Brain microvascular endothelial cell (primary cell): ENCODE measurements at regions not wholly inside any gene's neighbourhood (a gene's known extent, or its start where the extent isn't known, plus 50 kb on each side); places are given as distances from the start of the nearest gene placed in this dataset.

Experiments
- DNase-seq: peaks from one replicate; pipeline ENCODE4 v3.0.0-alpha.2; 2020
- H3K27ac ChIP-seq: fragments of 250-450 bp; sonication (Bioruptor Pico); 2 replicates; pipeline ENCODE4 v1.5.1; 2020; ENCODE audit warnings: mild to moderate bottlenecking, moderate library complexity
- H3K27me3 ChIP-seq: fragments of 250-450 bp; sonication (Bioruptor Pico); replicated peaks from 2 replicates; pipeline ENCODE4 v1.5.1; 2020; ENCODE audit warnings: mild to moderate bottlenecking
- H3K36me3 ChIP-seq: fragments of 250-450 bp; sonication (Bioruptor Pico); replicated peaks from 2 replicates; pipeline ENCODE4 v1.5.1; 2020; ENCODE audit warnings: mild to moderate bottlenecking
- H3K4me3 ChIP-seq: 2 replicates; pipeline ENCODE4 v1.5.1; 2011; ENCODE audit warnings: low read depth, mild to moderate bottlenecking, control low read depth, low read length, moderate library complexity
- in situ Hi-C: cut with HindIII; loops from 2 replicates; pipeline ENCODE4 v1.10.0; 2017; ENCODE audit warnings: low sequenced_read_pairs, low pct_ligation_motif_present
- TF ChIP-seq, protein P1 (sequence below): IDR thresholded peaks from 2 replicates; pipeline ENCODE4 v1.5.1; 2011; ENCODE audit warnings: low read depth, mild to moderate bottlenecking, moderate library complexity, low read length, control low read depth, inconsistent platforms; ENCODE audit errors: missing control alignments

GRCh38 chr4:31104577-31104976 lies 384.4 kb downstream of the PCDH7 start:
- DNase-seq: no peak
- Histone ChIP-seq H3K4me3 (no peak overlapping the region), H3K27ac (no peak overlapping the region), H3K27me3 (no peaks in the 10 kb centered on the region), H3K36me3 (no peaks in the 10 kb centered on the region)
- TF ChIP-seq, protein P1, sequence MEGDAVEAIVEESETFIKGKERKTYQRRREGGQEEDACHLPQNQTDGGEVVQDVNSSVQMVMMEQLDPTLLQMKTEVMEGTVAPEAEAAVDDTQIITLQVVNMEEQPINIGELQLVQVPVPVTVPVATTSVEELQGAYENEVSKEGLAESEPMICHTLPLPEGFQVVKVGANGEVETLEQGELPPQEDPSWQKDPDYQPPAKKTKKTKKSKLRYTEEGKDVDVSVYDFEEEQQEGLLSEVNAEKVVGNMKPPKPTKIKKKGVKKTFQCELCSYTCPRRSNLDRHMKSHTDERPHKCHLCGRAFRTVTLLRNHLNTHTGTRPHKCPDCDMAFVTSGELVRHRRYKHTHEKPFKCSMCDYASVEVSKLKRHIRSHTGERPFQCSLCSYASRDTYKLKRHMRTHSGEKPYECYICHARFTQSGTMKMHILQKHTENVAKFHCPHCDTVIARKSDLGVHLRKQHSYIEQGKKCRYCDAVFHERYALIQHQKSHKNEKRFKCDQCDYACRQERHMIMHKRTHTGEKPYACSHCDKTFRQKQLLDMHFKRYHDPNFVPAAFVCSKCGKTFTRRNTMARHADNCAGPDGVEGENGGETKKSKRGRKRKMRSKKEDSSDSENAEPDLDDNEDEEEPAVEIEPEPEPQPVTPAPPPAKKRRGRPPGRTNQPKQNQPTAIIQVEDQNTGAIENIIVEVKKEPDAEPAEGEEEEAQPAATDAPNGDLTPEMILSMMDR: no peak
- in situ Hi-C loops: no loop called here

GRCh38 chr4:31106419-31106818 lies 386.2 kb downstream of the PCDH7 start:
- no peaks in the 10 kb centered on the region for H3K36me3 ChIP-seq
- no peak overlapping the region for H3K27ac ChIP-seq
- DNase-seq: no peak
- H3K27me3 ChIP-seq: no peaks in the 10 kb centered on the region
- in situ Hi-C loops: no loop called here
- H3K4me3 ChIP-seq: no peak overlapping the region
- TF ChIP-seq, protein P1: no peak

DNA sequence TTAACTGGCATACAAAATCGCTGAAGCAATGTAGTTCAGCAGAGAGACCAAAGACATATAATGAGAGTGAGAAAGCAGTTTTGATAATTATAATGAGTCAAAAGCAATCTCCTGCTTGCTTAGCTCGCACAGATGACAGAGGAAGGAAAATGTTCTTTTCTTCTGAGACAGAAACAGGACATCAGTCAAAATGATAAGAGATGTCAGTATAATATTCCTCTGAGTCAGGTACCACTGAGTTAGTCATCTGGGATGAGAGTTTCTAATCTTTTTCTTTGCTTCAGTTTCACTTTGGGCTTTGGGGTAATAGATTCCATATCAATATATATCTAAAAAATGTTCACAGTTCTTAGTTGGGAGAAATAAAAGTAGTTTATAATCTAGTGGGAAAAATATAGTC lies 387.2 kb downstream of the PCDH7 start:
- TF ChIP-seq, protein P1: no peak
- H3K27ac ChIP-seq: no peak overlapping the region
- no peaks in the 10 kb centered on the region for H3K27me3 ChIP-seq
- no peaks in the 10 kb centered on the region for H3K36me3 ChIP-seq
- in situ Hi-C loops: no loop called here
- no peak for DNase-seq
- H3K4me3 ChIP-seq: no peak overlapping the region

DNA sequence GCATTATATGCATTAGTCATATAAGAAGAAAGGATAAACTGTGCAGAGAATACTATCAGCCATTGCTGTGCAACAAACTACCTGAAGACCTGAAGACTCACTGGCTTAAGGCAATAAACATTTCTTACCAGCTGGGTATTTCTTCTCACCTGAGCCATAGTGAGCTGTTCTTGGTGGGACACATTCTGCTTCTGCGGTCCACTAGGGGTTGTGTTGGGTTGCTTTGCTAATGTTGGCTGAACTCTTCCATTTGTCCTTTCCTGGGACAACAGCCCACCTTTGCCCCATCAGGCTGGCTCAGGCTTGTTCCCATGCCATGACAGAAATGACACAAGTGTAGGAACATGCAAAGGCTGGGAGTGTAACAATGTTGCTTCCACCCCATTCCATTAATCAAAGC lies 388.6 kb downstream of the PCDH7 start:
- Histone ChIP-seq H3K27me3 (no peaks in the 10 kb centered on the region), H3K4me3 (no peak overlapping the region), H3K27ac (no peak overlapping the region), H3K36me3 (no peaks in the 10 kb centered on the region)
- DNase-seq: no peak
- TF ChIP-seq, protein P1: no peak
- in situ Hi-C loops: no loop called here

GRCh38 chr4:31111790-31112189 lies 391.6 kb downstream of the PCDH7 start:
- DNase-seq: no peak
- TF ChIP-seq, protein P1: no peak
- Histone ChIP-seq H3K36me3 (no peaks in the 10 kb centered on the region), H3K27ac (no peak overlapping the region), H3K4me3 (no peak overlapping the region), H3K27me3 (no peaks in the 10 kb centered on the region)
- in situ Hi-C loops: no loop called here

GRCh38 chr4:31114816-31115215 lies 394.6 kb downstream of the PCDH7 start:
- no peaks in the 10 kb centered on the region for H3K27me3 ChIP-seq
- no peak overlapping the region for H3K27ac ChIP-seq
- H3K36me3 ChIP-seq: no peaks in the 10 kb centered on the region
- no peak overlapping the region for H3K4me3 ChIP-seq
- TF ChIP-seq, protein P1: no peak
- in situ Hi-C loops: no loop called here
- DNase-seq: peak; percentile 2
